HG03520 (cell line): ENCODE measurements at regions not wholly inside any gene's neighbourhood (a gene's known extent, or its start where the extent isn't known, plus 50 kb on each side); places are given as distances from the start of the nearest gene placed in this dataset.

Experiments
- ATAC-seq: cut with Tn5 transposase; IDR thresholded peaks from one replicate; pipeline ENCODE4 v1.9.1; 2021; ENCODE audit warnings: mild to moderate bottlenecking, moderate library complexity; ENCODE audit not compliant: unreplicated experiment

DNA sequence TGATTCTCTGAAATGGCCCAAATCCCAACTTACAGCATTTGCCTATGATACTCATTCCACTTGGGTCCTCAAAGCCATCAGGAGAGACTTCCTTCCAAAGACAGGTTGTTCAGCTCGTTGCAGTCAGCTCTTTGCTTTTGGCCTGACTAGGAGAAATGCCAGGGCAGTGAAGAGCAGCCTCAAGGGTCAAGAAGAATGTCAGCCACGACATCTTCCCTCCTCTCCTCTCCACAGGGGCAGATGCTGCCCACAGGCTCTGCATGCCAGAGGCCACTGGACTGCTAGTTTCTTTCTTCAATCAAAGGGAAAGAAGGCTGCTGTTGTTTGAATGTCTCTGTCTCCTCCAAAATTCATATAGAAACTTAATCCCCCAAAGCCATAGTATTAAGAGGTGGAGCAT lies 201.7 kb upstream of the PFN2 start:
- ATAC-seq: no peak

DNA sequence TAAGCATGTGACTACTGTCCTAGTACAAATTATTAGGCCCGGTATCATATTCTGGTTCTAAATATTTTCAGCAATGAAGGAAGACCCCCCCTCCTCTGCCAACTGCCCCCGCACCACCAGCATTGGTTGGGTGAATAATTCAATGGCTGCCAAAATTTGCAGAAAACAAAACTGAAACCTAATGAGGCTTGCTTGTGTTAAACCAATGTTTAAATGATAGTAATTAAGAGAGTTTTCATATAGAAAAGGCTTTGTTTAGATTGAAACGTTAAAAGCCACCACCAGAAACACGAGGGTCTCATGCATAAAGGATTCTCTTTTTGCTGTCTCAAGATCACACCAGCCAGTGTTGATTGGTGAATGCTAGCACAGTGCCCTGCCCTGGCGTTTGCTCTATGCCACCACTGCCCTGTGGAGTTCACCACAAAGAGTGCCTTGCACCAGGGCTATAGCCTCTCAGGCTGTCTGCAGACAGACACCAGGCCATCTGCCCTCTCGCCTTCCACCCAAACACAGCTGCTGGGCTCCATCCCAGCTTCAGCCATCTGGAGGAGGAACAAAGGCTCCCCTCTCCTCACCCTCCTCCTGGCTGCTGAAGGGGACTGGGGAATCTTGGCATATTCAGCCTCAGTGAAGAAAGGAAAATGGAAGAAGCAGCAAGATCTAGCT lies 200.3 kb upstream of the PFN2 start:
- ATAC-seq: no peak

DNA sequence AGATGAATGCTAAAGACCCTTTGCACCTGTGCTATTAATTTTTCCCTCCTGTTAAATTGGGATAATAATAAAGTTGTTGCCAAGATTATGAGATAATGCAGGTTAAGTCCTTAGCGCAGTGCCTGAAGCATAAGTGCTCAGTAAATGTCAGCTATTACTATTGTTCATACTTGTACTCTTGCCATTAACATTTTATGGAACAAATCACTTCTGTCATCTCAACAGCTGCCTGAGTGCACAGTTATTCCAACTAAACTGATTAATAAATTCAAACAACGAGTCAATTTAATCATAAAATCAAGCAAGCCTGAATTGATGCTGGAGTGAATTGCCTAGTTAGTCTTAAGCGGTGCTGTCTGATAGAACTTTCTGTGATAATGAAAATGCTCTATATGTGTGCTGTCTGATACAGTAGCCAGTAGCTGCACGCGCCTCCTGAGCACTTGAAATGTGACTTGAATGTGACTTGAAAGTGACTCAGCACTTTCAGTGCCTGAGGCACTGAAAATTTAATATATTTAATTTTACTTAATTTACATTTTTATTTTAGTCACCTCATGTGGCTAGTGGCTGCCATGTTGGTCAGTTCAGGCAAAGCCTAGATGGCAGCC lies 198.7 kb upstream of the PFN2 start:
- ATAC-seq: no peak

DNA sequence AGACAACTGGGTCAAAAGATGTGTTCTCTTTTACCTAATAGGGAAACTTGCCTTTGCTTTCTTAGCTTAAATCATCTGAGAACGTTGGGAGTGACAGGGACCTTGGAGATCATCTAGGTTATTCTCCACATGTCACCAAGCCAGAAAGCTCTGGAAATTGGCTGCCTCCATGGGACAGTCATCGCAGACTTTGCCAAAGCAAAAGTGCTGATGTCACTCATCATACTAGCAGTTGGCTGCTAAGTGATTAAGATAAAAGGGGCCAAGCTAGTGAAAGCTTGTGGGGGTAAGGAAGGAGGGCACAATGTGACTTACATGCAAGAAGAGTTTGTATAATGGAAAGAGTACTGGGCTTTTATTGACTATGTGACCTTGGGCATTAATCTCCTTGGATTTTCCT lies 198.0 kb upstream of the PFN2 start:
- ATAC-seq: no peak

GRCh38 chr3:150165396-150166094 lies 194.8 kb upstream of the PFN2 start:
- no peak for ATAC-seq

- no peak for ATAC-seq
These were observed 190.3 kb upstream of the PFN2 start for GRCh38 chr3:150161011-150161410.

GRCh38 chr3:150158943-150159625 lies 188.4 kb upstream of the PFN2 start:
- no peak for ATAC-seq

DNA sequence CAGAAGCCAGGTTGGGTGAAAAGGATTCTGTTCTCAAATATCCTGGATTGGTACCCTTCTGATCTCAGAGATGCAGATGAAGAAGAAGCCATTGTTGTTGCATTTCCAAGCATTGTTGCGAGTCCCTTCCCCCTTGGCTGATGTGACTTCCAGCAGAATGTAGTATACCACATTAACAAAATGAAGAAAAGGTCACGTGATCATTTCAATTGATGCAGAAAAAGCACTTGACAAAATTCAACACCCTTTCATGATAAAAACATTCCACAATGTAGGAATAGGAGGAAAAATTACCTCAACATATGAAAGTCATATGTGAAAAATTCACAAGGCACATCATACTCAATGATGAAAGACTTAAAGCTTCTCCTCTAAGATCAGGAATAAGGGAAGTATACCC lies 181.9 kb upstream of the PFN2 start:
- ATAC-seq: no peak

DNA sequence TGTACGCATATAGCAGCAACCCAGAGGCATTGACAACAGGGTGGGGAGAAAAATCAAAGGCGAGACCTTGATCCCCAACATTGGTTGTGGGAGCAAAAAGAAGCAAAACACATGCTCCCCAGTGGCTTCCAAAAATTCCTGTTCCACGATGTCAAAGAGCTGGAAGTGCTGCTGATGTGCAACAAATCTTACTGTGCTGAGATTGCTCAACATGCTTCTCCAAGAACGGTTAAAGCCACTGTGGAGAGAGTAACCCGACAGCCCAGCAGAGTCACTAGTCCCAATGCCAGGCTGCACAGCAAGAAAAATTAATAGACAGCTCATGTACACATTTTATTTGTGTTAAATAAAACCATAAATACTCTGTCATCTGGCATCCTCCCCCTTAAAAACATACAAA lies 179.9 kb upstream of the PFN2 start:
- ATAC-seq: no peak

DNA sequence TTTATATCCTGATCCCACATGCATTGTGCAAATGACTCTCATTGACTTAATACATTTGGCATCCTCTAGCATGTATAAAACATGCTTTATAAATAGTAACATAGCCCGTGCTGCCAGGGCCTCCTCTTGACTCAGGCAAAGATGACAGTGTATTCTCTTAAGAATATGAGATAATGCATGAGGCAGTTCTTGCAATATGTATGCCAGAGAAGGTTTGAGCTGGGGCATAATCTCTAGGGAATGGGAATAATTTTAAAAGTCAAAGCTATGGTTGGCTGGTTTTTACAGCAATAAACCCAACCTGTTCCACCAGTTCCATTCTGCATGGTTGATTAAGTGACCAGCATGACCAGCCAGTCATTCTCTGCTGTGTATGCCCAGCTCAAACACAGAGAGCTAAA lies 179.0 kb upstream of the PFN2 start:
- no peak for ATAC-seq

DNA sequence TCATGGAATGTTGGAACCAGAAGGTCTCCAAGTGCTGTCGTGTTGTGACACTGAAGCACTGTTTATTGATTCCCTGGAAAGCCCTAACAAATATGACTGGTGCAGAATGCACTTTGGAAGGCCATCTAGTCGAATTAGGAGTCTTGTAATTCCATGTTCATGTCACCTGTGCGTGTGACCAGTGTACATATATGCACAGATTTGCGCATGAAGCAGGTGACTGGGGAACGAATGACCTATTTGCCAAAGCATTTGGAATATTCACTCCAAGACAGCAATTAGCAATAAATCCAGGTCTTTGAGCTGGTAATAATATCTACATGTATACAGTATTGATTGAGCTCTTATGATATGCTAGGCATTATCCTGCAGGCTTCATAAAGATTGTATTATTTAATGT lies 177.5 kb upstream of the PFN2 start:
- no peak for ATAC-seq

GRCh38 chr3:150147776-150148175 lies 177.1 kb upstream of the PFN2 start:
- no peak for ATAC-seq

DNA sequence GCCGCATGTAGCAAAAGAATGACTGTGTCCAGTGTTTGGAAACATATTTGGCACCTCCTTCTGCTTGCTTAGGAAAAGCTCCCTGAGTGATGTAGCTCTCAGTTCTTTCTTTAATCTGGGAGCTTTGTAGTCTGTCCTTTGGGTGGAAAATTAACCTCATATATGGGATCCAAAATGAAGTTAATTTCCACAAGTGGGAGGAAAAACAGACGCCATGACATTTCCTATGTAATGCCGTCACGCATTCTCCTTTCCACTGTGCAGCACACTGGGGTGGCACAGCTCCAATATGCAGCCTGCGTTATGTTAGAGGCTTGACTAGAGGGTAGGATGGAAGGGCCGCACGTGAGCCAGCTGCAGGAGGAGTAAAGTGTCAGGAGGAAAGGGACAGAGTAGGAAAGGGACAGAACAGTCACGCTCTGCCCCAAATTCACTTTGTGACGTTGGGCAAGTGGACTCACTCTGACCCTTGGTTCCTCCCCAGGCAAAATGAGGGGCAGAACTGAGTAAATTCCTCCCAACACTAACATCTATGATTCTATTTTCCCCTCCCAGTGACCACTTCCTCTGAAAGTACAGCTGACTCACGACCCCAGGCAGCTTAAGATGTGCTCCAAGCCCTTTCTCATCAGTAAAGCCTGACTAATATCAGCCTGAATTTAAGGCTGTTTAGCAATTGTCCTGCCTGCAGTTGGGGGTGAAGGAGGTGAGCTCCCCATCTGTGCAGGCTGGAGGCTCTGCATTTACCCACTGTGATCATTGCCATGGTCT lies 176.5 kb upstream of the PFN2 start:
- ATAC-seq: no peak

- no peak for ATAC-seq
These were observed 175.0 kb upstream of the PFN2 start for GRCh38 chr3:150145659-150146058.

GRCh38 chr3:150144191-150144708 lies 173.6 kb upstream of the PFN2 start:
- ATAC-seq: no peak

- ATAC-seq: no peak
These were observed 172.2 kb upstream of the PFN2 start for GRCh38 chr3:150142936-150143335.

DNA sequence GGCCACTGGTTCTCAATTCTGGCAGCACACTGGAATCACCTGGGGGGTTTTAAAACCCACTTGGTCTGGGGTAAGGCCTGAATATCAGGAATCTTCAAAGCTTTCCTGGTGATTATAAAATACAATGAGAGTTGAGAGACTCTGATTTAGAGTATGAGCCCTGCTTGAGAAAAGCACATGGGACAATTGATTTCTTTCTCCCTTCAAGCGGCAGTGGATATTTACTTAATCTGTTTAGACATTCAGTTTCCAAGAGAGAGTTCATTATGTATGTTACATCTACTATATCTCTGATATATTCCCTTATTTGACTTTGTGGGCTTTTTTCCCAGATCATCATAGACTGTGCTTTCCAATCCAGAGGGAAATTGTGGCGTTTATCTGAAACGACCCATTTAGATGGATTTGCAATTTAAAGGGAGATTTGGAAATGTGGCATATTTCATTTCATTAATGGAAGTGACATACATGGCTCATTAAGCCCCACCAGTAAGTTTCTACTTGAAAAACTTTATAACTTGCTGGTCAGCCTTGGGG lies 171.2 kb upstream of the PFN2 start:
- ATAC-seq: no peak

DNA sequence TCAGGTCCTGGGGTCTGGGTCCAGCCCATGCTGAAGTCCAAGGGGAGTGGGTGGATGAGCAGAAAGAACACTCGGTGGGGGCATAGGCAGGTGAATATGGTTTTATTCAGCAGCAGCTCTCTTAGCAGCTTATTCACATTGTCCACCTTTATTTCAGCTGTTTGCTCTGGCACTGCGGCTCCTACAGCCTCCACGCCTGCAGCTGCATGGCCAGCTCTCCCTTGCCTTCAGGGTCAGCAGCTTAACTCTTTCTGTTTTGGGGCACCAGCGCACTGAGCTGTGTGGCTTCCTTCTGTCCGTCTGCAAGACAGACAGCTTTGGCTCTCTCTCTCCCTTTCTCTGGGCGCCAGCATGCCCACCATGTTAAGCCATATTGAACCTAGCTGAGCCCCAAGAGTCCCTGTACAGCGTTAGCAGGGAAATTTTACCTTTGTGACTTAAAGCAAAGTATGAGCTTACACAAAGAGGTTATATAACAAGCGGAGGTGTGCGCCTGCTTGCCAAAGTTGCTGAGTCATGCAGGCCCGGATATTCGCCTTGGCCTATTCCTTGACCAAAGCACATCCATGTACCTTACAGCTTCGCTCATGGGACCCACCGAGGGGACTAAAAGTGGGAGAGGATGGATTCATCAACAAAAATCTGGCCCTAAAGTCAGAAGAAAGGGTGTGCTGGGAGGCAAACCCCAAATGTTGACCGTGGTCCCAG lies 170.1 kb upstream of the PFN2 start:
- ATAC-seq: no peak

DNA sequence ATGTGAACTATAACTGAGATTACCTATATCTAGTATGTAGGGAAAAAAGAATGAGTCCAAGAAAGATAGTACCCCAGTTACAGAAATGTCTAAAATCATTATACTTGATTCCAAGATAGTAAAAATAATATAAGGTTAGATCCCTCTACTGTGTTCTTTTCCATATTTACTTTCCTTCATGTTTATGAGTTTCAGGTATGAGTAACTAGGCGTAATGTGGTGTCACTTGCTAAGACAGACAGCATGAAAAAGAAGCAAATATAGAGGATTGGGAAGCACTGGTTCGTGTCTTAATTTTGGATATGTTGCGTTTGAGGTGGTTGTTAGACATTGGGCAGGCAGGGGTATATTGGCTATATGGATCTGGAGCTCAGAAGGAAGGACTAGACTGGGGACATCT lies 168.1 kb upstream of the PFN2 start:
- no peak for ATAC-seq

GRCh38 chr3:150136242-150136641 lies 165.5 kb upstream of the PFN2 start:
- no peak for ATAC-seq
